Neural progenitor cell (in vitro differentiated cells): ENCODE measurements at regions not wholly inside any gene's neighbourhood (a gene's known extent, or its start where the extent isn't known, plus 50 kb on each side); places are given as distances from the start of the nearest gene placed in this dataset.

Experiments used
- DNase-seq: peaks from one replicate; pipeline ENCODE4 v3.0.0-alpha.2; 2016; ENCODE audit warnings: low spot score
- H2AFZ ChIP-seq: fragments of 200-600 bp; sonication (generic); replicated peaks from 2 replicates; pipeline ENCODE4 v1.6.1; 2016; ENCODE audit warnings: antibody characterized with exemption
- H3F3A ChIP-seq: fragments of 200-600 bp; sonication (generic); 2 replicates; pipeline ENCODE4 v1.6.1; 2016; ENCODE audit warnings: antibody characterized with exemption, low read depth
- H3K27ac ChIP-seq: fragments of 200-600 bp; sonication (generic); 2 replicates; pipeline ENCODE4 v1.5.1; 2016; ENCODE audit warnings: mild to moderate bottlenecking
- H3K27me3 ChIP-seq: fragments of 200-600 bp; sonication (generic); 2 replicates; pipeline ENCODE4 v1.6.1; 2016; ENCODE audit warnings: mild to moderate bottlenecking, moderate library complexity
- H3K36me3 ChIP-seq: fragments of 200-600 bp; sonication (generic); 2 replicates; pipeline ENCODE4 v1.5.1; 2016
- H3K4me1 ChIP-seq: fragments of 200-600 bp; sonication (generic); 2 replicates; pipeline ENCODE4 v1.6.1; 2016; ENCODE audit warnings: mixed run types
- H3K4me2 ChIP-seq: fragments of 200-600 bp; sonication (generic); 2 replicates; pipeline ENCODE4 v1.6.1; 2016
- H3K4me3 ChIP-seq: fragments of 200-600 bp; sonication (generic); 2 replicates; pipeline ENCODE4 v1.5.1; 2016
- H3K79me2 ChIP-seq: fragments of 200-600 bp; sonication (generic); 2 replicates; pipeline ENCODE4 v1.6.1; 2016; ENCODE audit warnings: low read depth
- H3K9ac ChIP-seq: fragments of 200-600 bp; sonication (generic); 2 replicates; pipeline ENCODE4 v1.6.1; 2016
- H3K9me3 ChIP-seq: fragments of 200-600 bp; sonication (generic); 2 replicates; pipeline ENCODE4 v1.5.1; 2016; ENCODE audit warnings: low read depth
- H4K20me1 ChIP-seq: fragments of 200-600 bp; sonication (generic); 2 replicates; pipeline ENCODE4 v1.6.1; 2016; ENCODE audit warnings: low read depth
- H3K27ac Mint-ChIP-seq: 3 replicates; pipeline ENCODE4 v1.8.0; 2021; ENCODE audit warnings: mixed read lengths
- H3K27me3 Mint-ChIP-seq: 2 replicates; pipeline ENCODE4 v1.8.0; 2022; ENCODE audit warnings: low read depth, mild to moderate bottlenecking, inconsistent platforms, moderate library complexity, mixed read lengths; ENCODE audit not compliant: insufficient read depth
- H3K36me3 Mint-ChIP-seq: 3 replicates; pipeline ENCODE4 v1.8.0; 2021; ENCODE audit warnings: mixed read lengths
- H3K4me1 Mint-ChIP-seq: 3 replicates; pipeline ENCODE4 v1.8.0; 2021; ENCODE audit warnings: mixed read lengths
- H3K4me3 Mint-ChIP-seq: 3 replicates; pipeline ENCODE4 v1.8.0; 2021; ENCODE audit warnings: mild to moderate bottlenecking, moderate library complexity, mixed read lengths
- H3K9me3 Mint-ChIP-seq: 3 replicates; pipeline ENCODE4 v1.8.0; 2020; ENCODE audit warnings: mixed read lengths
- CTCF ChIP-seq: fragments of 200-600 bp; sonication (generic); IDR thresholded peaks from 2 replicates; pipeline ENCODE4 v1.5.1; 2017; ENCODE audit warnings: antibody characterized with exemption, mild to moderate bottlenecking
- EZH2 ChIP-seq: fragments of 200-600 bp; sonication (generic); IDR thresholded peaks from 2 replicates; pipeline ENCODE4 v1.6.1; 2017; ENCODE audit warnings: antibody characterized with exemption, mild to moderate bottlenecking, moderate library complexity
- EZH2phosphoT487 ChIP-seq: fragments of 200-600 bp; sonication (generic); IDR thresholded peaks from 2 replicates; pipeline ENCODE4 v1.6.1; 2017; ENCODE audit warnings: antibody characterized with exemption

GRCh38 chr3:17806201-17806600 is 63.8 kb upstream of the TBC1D5 start:
- no peak overlapping the region for H3K4me3 ChIP-seq
- H3K27ac ChIP-seq: no peak overlapping the region
- no peak overlapping the region for H3K4me2 ChIP-seq
- H3K27ac Mint-ChIP-seq: no peak overlapping the region
- no peaks in the 10 kb centered on the region for H3K36me3 Mint-ChIP-seq
- no peak for DNase-seq
- H3K4me1 Mint-ChIP-seq: no peaks in the 10 kb centered on the region
- no peaks in the 10 kb centered on the region for H3K9me3 Mint-ChIP-seq
- H3K27me3 Mint-ChIP-seq: no peaks in the 10 kb centered on the region
- H3K9me3 ChIP-seq: no peaks in the 10 kb centered on the region
- H3K36me3 ChIP-seq: no peaks in the 10 kb centered on the region
- no peaks in the 10 kb centered on the region for H4K20me1 ChIP-seq
- H3K79me2 ChIP-seq: no peaks in the 10 kb centered on the region
- H2AFZ ChIP-seq: no peak overlapping the region
- H3K4me3 Mint-ChIP-seq: no peak overlapping the region
- TF ChIP-seq EZH2 (no peak), EZH2phosphoT487 (no peak), CTCF (no peak)
- H3K4me1 ChIP-seq: no peaks in the 10 kb centered on the region
- H3K27me3 ChIP-seq: no peaks in the 10 kb centered on the region
- H3K9ac ChIP-seq: no peak overlapping the region
- no peaks in the 10 kb centered on the region for H3F3A ChIP-seq

GRCh38 chr3:17805461-17805940 is 63.1 kb upstream of the TBC1D5 start:
- H3K9ac ChIP-seq: no peak overlapping the region
- no peak overlapping the region for H3K27ac Mint-ChIP-seq
- no peaks in the 10 kb centered on the region for H3K9me3 Mint-ChIP-seq
- no peaks in the 10 kb centered on the region for H3K36me3 ChIP-seq
- H3K4me1 ChIP-seq: no peaks in the 10 kb centered on the region
- TF ChIP-seq CTCF: no peak
- TF ChIP-seq EZH2phosphoT487: no peak
- no peak for TF ChIP-seq EZH2
- no peak overlapping the region for H3K27ac ChIP-seq
- no peaks in the 10 kb centered on the region for H3K36me3 Mint-ChIP-seq
- H3K4me3 Mint-ChIP-seq: no peak overlapping the region
- no peak for DNase-seq
- no peak overlapping the region for H3K4me3 ChIP-seq
- H3K27me3 Mint-ChIP-seq: no peaks in the 10 kb centered on the region
- no peaks in the 10 kb centered on the region for H3K27me3 ChIP-seq
- H3K79me2 ChIP-seq: no peaks in the 10 kb centered on the region
- H3K4me2 ChIP-seq: no peak overlapping the region
- H3K4me1 Mint-ChIP-seq: no peaks in the 10 kb centered on the region
- no peaks in the 10 kb centered on the region for H4K20me1 ChIP-seq
- no peak overlapping the region for H2AFZ ChIP-seq
- H3F3A ChIP-seq: no peaks in the 10 kb centered on the region
- H3K9me3 ChIP-seq: no peaks in the 10 kb centered on the region

- Histone ChIP-seq H3K36me3 (no peaks in the 10 kb centered on the region), H3K27me3 (no peaks in the 10 kb centered on the region), H4K20me1 (no peaks in the 10 kb centered on the region), H3K9me3 (no peaks in the 10 kb centered on the region), H3K4me1 (no peaks in the 10 kb centered on the region), H2AFZ (no peak overlapping the region), H3K9ac (no peak overlapping the region), H3K27ac (no peak overlapping the region), H3F3A (no peaks in the 10 kb centered on the region), H3K4me2 (no peak overlapping the region), H3K79me2 (no peaks in the 10 kb centered on the region), H3K4me3 (no peak overlapping the region)
- H3K36me3 Mint-ChIP-seq: no peaks in the 10 kb centered on the region
- DNase-seq: no peak
- TF ChIP-seq EZH2phosphoT487 (no peak), CTCF (no peak), EZH2 (no peak)
- no peaks in the 10 kb centered on the region for H3K4me1 Mint-ChIP-seq
- no peak overlapping the region for H3K27ac Mint-ChIP-seq
- H3K27me3 Mint-ChIP-seq: no peaks in the 10 kb centered on the region
- no peaks in the 10 kb centered on the region for H3K9me3 Mint-ChIP-seq
- H3K4me3 Mint-ChIP-seq: no peak overlapping the region
Measured at GRCh38 chr3:17802950-17803349, 60.5 kb upstream of the TBC1D5 start.
